Fibroblast of lung (primary cell): ENCODE measurements at regions not wholly inside any gene's neighbourhood (a gene's known extent, or its start where the extent isn't known, plus 50 kb on each side); places are given as distances from the start of the nearest gene placed in this dataset.

ENCODE experiments used
- CTCF ChIP-seq, 2 donors: IDR thresholded peaks in 1 of 2; conservative IDR thresholded peaks in 1 of 2; 1 replicate in 1 of 2; 2 replicates in 1 of 2; pipeline ENCODE4 v1.5.1; 2011 to 2012; ENCODE audit warnings: low read length in 2 of 2, control low read depth in 1 of 2, inconsistent platforms in 1 of 2, low read depth in 1 of 2, mild to moderate bottlenecking in 1 of 2
- EZH2 ChIP-seq: IDR thresholded peaks from 2 replicates; pipeline ENCODE4 v1.5.1; 2012; ENCODE audit warnings: low read length, control low read depth, mild to moderate bottlenecking; ENCODE audit errors: missing control alignments

- no peak for TF ChIP-seq CTCF (conservative IDR thresholded peaks at IDR 0.05 in 1 of 2, IDR thresholded peaks at IDR 0.05 in 1 of 2; ENCODE audit: low read depth in 1 of 2, low read length in 2 of 2)
- TF ChIP-seq EZH2 = no peak
Observed at GRCh38 chr21:15932726-15933125, 202.9 kb downstream of the USP25 start.
